HG03066 (cell line): ENCODE measurements at regions not wholly inside any gene's neighbourhood (a gene's known extent, or its start where the extent isn't known, plus 50 kb on each side); places are given as distances from the start of the nearest gene placed in this dataset.
"Not testable (repeated sequence)": the region's sequence is repeated elsewhere in the genome, so short reads cannot be mapped to it uniquely, and the experiment has no call there.

Experiments
- ATAC-seq: cut with Tn5 transposase; IDR thresholded peaks from one replicate; pipeline ENCODE4 v1.9.1; 2021; ENCODE audit warnings: low read depth; ENCODE audit not compliant: unreplicated experiment

DNA sequence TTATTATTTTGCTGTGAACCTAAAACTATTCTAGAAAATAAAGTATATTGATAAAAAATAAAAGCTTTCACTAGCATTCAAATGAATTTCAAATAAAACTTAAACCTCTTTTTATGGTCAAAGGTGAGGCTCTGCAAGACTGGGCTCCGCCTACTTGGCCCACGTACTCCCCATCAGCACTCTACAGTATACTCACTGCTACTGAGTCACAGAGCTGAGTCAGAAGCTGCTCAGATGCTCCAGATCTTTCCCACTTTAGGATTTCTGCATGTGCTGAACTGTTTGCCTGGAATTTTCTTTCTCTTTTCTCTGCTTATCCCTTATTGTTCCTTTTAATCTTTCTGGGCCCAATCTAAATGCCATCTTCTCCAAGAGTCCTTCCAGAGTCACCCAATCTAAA lies 331.9 kb upstream of the CCNG1 start:
- no peak for ATAC-seq

DNA sequence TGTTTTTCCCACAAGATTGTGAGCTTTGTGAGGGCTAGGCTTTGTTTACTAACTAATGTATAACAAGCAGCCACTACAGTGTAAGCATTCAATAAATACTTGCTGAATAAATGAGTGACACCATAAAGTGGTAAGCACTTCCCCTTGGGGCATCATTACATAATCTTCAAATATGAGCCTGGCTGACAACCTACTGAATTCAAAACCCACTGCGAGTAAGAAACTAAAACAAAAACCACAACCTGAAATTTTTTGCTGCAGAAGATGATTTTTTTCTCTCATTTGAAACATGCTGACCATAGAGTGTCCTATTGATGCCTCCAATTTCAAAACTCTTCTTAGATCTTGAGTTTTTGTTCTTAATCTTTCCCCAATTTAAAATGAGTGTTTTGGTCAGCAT lies 331.3 kb upstream of the CCNG1 start:
- ATAC-seq = no peak

DNA sequence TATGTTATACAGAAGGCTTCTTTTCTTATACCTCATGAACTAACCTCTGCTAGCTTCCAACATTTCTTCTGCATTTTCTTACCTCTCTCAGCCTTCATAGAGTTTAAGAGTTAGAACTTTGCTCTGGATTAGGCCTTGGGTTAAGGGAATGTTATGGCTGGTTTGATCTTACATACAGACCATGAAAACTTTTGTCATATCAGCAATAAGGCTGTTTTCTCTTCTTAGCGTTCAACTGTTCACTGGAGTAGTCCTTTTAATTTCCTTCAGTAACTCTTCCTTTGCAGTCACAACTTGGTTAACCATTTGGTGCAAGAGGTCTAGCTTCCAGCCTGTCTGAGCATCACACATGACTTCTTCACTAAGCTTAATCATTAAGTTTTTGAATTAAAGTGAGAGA lies 329.0 kb upstream of the CCNG1 start:
- ATAC-seq = no peak

DNA sequence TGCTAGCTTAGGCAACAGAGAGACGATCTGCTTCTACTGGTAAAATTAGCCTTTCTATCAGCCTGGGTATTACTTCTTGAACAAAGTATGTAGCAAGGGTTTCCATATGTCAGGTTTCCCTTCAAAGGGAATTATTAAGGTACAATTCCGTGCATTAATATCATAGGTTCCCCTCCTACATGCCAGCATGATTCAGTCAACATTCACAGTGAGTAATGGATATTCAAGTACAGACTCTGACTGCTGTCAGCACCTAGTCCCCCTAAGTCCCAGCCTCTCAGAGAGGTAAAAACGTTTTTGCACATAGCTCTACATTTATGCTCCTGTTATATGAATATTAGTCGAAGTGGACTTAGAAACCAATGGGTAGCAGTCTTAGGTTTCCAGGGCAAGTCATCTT lies 322.4 kb upstream of the CCNG1 start:
- no peak for ATAC-seq

DNA sequence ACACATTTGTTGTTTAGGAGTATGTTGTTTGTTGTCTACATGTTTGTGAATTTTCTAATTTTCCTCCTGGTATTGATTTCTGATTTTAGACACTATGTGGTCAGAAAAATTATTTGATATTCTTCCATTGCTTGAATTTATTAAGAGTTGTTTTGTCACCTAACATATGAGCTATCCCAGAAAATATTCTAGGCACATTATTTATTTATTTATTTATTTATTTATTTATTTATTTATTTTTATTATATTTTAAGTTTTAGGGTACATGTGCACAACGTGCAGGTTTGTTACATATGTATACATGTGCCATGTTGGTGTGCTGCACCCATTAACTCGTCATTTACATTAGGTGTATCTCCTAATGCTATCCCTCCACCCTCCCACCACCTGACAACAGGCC lies 320.8 kb upstream of the CCNG1 start:
- not testable (repeated sequence) for ATAC-seq

DNA sequence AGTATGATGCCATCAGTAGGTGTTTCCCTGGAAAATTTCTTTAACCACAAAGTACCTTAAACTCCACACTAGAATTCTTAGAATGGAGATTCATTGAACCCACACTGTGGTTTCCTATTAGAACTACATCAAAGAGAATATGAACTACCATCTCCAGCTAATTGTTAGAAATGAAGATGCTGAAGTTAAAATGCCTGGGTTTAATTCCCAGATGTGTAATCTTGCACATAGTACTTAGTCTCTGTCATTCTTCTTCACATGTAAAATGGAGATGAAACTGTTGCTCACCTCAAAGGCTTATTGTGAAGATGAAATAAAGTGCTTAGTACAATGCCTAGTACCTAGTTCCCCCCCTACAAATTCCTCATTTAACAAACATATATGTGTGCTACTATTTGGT lies 303.3 kb upstream of the CCNG1 start:
- ATAC-seq = no peak

DNA sequence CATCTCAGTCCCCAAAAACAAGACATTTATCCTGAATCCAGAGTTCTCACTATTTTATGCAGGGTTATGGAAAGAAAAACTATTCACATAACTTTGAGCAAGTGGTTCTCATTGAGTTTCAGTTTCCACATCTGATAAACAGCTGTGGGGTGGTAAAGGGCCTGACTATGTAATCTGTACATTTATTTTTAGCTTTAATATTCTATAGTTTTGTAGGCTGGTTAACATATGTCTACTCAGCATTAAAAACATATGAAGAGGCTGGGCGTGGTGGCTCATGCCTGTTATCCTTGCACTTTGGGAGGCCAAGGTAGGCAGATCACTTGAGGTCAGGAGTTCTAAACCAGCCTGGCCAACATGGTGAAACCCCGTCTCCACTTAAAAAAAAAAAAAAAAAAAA lies 301.5 kb upstream of the CCNG1 start:
- ATAC-seq = no peak

DNA sequence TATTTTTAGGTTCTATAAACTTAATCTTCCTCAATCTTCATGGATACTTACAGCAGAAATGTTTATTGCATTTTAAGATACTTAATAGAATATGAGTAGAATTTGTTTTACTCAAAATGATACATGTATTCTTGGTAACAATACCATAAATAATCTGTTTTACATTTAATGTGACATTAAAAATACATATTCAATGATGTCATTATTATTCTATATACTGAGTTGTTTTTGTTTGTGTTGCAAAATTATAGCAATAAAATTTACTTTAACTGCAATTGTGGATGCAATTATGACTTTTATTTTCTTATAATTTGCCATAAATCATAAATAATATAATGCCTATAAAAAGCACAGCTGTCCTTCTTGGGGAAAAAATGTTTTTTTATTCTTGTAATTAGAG lies 275.9 kb upstream of the CCNG1 start:
- no peak for ATAC-seq

DNA sequence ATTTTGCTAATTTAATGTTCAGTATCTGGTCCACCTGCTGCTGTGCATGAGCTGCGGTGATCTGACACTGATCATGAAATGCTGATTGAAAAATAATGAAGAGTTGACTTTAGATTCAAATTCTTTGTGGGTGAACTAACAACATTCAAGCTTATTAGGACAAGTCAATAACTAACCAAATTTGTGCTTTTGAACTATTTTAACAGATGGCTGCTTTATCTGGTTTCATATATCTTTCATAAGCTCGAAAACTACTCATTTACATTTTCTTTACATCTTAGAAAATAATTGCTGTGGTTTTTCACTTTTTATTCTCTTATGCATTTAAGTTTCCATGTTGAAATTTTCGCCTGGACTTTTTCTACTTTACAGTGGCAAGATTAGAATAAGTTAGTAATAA lies 274.8 kb upstream of the CCNG1 start:
- no peak for ATAC-seq

DNA sequence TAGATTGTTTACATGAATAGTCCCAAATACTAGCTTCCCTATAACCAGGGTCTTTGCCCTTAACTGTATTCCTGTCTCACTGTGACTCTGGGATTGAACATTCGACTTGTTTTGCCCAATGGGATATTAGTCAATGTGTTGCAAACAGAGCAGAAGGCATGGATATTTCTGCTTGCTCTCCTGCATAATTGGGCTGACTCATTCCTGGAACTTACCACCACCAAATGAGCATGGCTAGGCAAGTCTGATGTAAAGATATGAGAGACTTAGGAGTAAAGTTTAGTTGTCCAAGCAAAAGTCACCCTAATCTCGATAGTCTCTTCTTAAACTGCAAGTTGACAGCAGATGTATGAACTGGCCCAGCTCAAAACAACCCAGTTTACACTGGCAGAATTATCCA lies 273.5 kb upstream of the CCNG1 start:
- no peak for ATAC-seq

DNA sequence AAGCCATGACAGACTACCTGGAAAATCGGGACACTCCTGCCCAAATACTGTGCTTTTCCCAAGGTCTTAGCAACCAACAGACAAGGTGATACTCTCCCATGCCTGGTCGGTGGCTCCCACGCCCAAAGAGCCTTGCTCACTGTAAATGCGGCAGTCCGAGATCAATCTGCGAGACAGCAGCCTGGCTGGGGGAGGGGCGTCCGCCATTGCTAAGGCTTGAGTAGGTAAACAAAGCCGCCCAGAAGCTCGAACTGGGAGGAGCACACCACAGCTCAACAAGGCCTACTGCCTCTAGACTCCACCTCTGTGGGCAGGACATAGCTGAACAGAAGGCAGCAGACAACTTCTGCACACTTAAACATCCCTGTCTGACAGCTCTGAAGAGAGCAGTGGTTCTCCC lies 272.1 kb upstream of the CCNG1 start:
- ATAC-seq = no peak

DNA sequence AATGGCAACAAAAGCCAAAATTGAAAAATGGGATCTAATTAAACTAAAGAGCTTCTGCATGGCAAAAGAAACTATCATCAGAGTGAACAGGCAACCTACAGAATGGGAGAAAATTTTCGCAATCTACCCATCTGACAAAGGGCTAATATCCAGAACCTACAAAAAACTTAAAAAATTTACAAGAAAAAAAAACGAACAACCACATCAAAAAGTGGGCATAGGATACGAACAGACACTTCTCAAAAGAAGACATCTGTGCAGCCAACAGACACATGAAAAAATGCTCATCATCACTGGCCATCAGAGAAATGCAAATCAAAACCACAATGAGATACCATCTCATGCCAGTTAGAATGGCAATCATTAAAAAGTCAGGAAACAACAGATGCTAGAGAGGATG lies 267.2 kb upstream of the CCNG1 start:
- ATAC-seq = not testable (repeated sequence)

DNA sequence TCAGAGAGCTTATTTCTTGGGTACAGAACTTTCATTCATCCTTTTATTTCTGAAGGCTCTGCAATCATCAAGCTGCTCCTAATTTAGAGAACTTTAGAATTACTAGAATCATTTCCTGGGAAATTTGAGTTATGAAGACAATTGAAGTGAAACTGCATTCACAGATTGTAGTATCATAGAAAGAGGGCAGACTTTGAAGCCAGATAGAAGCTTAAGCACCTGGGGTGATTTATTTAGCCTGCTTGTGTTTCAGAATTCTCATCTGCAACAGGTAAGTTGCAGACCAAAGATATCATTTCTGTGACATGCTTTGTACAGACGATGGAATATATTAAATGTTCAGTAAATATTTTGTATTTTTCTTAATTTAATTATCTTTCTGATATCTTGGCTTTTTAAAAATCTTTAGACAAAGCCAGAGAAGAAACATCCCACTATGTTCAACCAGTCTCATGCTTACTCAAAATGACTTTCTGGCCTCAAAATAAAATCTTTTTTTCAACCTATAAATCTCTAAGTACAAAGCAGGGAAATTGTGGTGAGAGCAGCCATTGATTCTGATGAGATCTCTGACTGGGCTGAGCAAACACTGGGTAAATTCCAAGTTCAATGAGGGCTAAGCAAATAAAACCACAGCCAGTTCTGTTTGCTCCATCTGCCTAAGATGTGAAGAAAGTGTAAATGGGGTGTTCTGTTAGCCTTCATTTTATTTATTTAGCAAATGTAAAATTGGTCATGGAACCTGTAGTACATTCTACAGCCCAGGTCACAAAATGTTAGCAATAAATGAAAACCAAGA lies 264.7 kb upstream of the CCNG1 start:
- no peak for ATAC-seq

DNA sequence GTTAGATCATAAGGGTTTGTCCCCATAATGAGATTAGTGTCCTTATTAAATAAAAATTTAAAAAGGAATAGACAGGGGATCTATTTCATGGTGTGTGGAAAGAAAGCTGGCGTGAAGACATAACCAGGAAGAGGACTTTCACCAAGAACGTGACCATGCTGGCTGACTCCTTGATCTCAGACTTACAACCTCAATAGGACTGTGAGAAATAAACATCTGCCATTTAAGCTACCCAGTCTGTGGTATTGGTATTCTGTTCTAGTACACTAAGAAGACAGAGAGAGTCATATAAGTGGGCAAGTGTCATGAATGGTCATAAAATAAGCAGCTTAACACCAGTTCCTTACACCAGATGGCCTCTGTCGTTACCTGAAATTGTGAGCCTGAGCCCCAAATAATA lies 259.4 kb upstream of the CCNG1 start:
- ATAC-seq = no peak

DNA sequence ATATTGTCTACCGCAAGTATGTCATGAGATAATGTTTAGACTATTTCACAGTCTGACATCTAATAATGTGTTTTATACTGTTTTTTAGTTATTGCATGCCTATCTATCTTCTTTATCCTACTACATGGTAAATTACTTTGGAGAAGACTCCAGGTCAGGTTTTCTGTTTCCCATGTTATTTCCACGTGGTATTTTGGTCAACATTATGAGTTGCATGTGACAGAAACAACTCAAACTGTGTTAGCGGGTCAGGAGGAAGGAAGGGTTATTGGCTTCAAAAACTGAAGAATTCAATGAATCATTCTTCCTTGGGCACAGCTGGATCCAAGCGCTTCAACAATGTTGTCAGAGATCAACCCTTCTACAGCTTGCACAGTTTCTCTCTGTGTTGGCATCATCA lies 252.1 kb upstream of the CCNG1 start:
- ATAC-seq = no peak

DNA sequence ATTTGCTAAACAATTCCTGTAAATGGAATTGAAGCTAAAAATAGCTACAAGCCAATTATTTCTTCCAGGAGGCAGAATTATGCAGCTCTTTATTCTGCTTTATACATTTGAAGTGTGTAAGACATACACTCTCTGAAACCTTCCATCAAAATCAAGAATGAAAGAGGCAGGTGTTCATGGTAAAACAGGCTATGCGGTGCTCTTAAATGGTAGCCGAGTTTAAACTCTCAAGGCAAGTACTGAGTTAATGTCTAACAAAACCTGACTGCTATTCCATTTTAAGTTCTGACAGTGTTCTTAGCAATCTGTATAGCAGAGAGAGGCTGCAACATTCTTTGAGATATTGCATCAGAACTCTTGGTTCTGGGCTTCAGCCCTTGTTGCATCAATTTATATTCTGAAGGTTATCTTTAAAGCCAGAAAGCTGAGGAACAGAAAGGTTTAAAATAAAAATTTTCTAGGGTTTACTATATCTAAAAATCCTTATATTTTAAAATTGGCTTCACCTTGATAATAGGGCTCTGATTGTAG lies 248.3 kb upstream of the CCNG1 start:
- no peak for ATAC-seq

DNA sequence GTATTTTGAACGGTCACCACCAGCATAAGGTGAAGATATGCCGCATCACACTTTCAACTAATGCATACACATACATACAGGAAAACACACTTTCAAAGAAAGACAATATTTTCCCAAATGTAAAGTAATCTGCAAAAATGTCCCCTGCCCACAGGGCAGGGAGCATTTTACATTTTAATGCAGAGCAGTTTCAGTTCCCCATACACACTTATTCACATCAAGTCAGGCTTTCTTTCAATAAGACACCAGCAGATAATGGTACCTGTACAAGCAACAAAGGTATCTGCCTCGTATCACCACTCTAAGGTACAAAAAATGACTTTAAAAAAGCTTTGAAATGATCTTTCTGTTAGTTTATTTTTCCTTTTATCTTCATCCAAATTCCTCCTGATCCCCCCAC lies 247.1 kb upstream of the CCNG1 start:
- no peak for ATAC-seq

DNA sequence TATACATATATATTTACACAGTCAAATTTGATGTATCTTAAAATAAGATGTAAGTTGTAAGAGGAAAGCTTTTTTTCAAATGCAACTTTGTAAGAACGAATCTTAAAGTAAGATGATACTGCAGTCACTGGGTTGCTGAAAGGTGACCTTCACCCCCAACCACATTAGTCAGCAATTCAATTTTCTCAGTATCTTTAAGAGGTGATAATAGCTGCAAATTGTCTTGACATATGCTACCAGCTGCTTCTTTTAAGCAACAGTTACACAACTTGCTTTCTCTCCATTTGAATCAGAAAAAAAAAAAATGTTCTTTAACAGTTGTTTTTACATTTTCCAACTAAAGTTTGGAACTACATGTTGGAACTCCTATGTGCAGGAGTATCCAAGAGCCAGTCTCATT lies 246.6 kb upstream of the CCNG1 start:
- ATAC-seq = no peak

DNA sequence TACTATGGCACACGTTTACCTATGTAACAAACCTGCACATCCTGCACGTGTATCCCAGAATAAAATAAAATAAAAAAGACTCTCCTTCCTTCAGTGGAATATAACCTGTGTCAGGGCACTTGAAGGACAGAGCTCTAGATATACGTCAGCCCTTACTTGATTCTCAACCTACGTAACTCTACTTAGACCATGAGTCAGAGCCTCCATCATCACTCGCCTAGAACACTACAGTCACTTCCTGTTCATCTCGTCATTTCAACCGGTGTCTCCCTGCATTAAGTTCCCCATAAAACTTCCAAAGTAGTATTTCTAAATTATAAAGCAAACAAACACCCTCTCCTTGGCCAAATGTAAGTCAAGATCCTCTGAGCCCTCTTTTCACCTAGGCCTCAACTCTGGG lies 243.5 kb upstream of the CCNG1 start:
- no peak for ATAC-seq

DNA sequence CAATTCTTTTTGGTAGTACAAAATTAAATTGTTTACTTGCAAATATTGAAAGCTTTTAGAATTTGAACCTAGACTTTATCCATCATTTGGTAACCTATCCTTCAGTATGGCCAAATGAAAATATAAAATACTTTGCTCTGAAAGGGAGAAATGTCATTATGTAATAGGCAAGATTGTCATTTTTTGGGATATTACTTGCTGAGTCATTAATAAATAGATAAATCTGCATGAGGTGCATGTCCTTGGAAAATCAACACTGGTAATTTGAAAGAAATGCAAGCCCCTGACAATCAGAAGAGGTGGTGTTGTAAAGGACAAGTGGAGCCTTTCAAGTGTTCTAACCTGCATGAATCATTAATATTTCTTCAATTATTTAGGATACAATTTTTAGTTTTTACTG lies 231.8 kb upstream of the CCNG1 start:
- ATAC-seq = no peak

DNA sequence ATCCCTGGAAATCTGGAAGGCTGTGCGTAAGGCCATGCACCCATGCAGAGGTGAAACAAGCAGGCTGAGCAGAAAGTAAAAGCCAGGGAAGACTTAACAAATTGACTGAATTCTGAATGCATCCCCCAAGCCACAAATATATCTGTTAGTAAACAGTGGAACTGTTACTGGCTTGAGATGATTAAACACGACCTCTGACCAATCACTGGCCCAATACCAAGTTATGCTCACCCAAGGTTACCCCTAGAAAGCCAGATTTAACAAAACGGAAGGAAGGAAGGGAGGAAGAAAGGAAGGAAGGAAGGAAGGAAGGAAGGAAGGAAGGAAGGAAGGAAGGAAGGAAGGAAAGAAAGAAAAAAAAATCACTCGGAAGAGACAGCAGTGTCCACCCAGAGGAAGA lies 215.8 kb upstream of the CCNG1 start:
- ATAC-seq = no peak

DNA sequence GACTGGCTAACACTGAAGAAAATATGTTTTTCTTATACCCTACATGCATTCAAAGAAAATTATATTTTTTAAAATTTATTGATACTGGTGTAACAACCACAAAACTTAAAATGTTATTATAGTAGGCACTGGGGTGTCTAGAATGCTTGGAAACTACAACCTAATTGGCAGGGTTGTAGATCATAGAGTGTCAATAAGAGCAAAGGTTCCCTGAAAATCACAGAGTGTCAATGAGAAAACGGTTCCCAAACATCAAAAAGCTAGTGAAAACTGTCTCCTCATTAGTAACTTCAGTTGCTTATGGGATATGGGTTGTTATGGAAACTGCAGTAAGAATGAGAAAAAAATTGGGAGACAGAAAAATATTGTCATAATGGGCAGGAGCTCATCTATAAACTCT lies 214.4 kb upstream of the CCNG1 start:
- no peak for ATAC-seq
